Endothelial cell of umbilical vein (primary cell): ENCODE measurements at regions not wholly inside any gene's neighbourhood (a gene's known extent, or its start where the extent isn't known, plus 50 kb on each side); places are given as distances from the start of the nearest gene placed in this dataset.

Experiments
- BruUV-seq: library from RNA; stranded (reverse); fragments of 400-500 nt; replicated peaks from 2 replicates; lab custom pipeline; 2021; lab: Mats Ljungman, UMichigan
- CTCF ChIA-PET: fragments of 300-600, 350-600 bp; sonication (Branson Sonifier 250); formaldehyde crosslinking; loops from one replicate; lab custom pipeline; 2021; ENCODE audit warnings: antibody characterized with exemption, inconsistent platforms; lab: Charles Lee
- POLR2A ChIA-PET: fragments of 300-600, 350-600 bp; sonication (Branson Sonifier 250); formaldehyde crosslinking; loops from one replicate; lab custom pipeline; 2021; ENCODE audit warnings: antibody characterized with exemption, inconsistent platforms; lab: Charles Lee
- DNase-seq: peaks from one replicate; pipeline ENCODE4 v3.0.0-alpha.2; 2011; ENCODE audit warnings: low read depth, low spot score
- FAIRE-seq: peaks from 2 replicates; lab custom pipeline; 2011; peaks lifted over from hg19 to GRCh38; lab: Jason Lieb, UNC
- H2AFZ ChIP-seq: 2 replicates; pipeline ENCODE4 v1.6.0; 2012; ENCODE audit warnings: low read depth, low read length, control low read depth, inconsistent platforms
- H3K27ac ChIP-seq: 2 replicates; pipeline ENCODE4 v1.5.1; 2011; ENCODE audit warnings: low read depth, mild to moderate bottlenecking, control low read depth, low read length, moderate library complexity; ENCODE audit not compliant: insufficient read depth
- H3K27me3 ChIP-seq, 2 experiments: 2 replicates each; pipeline versions ENCODE4 v1.6.0 to v1.6.1; 2011; ENCODE audit warnings: low read length in 2 of 2, mixed read lengths in 1 of 2; ENCODE audit not compliant: control insufficient read depth in 2 of 2, insufficient read depth in 2 of 2
- H3K36me3 ChIP-seq, 2 experiments: 2 replicates in 1 of 2; 3 replicates in 1 of 2; pipeline ENCODE4 v1.5.1; 2011; ENCODE audit warnings: low read length in 2 of 2, mild to moderate bottlenecking in 1 of 2, moderate library complexity in 1 of 2; ENCODE audit not compliant: control insufficient read depth in 2 of 2, insufficient read depth in 2 of 2; ENCODE audit errors: extremely low read depth in 1 of 2
- H3K4me1 ChIP-seq: 3 replicates; pipeline ENCODE4 v1.5.1; 2011; ENCODE audit warnings: mild to moderate bottlenecking, low read length; ENCODE audit not compliant: control insufficient read depth, insufficient read depth; ENCODE audit errors: extremely low read depth
- H3K4me2 ChIP-seq: 2 replicates; pipeline ENCODE4 v1.6.1; 2011; ENCODE audit warnings: low read length, control low read depth, mixed read lengths; ENCODE audit not compliant: insufficient read depth
- H3K4me3 ChIP-seq, 3 experiments: fragments of 200-600 bp in 1 of 3; sonication (generic), shearing (Covaris generic) in 1 of 3; replicated peaks in 1 of 3; 2 replicates each; pipeline ENCODE4 v1.5.1; 2011 to 2016; ENCODE audit warnings: control low read depth in 3 of 3, low read length in 3 of 3, mild to moderate bottlenecking in 2 of 3, inconsistent platforms in 1 of 3, low read depth in 1 of 3, moderate library complexity in 1 of 3; ENCODE audit not compliant: insufficient read depth in 1 of 3
- H3K79me2 ChIP-seq: 2 replicates; pipeline ENCODE4 v1.6.0; 2012; ENCODE audit warnings: low read length, inconsistent platforms; ENCODE audit not compliant: control insufficient read depth, insufficient read depth
- H3K9ac ChIP-seq: replicated peaks from 2 replicates; pipeline ENCODE3; 2011; ENCODE audit warnings: low read length, control low read depth; ENCODE audit not compliant: insufficient read depth; ENCODE audit errors: extremely low read depth
- H3K9me1 ChIP-seq: replicated peaks from 3 replicates; pipeline ENCODE4 v1.6.0; 2011; ENCODE audit warnings: mild to moderate bottlenecking, low read length; ENCODE audit not compliant: control insufficient read depth, insufficient read depth; ENCODE audit errors: extremely low read depth
- H3K9me3 ChIP-seq: replicated peaks from 2 replicates; pipeline ENCODE4 v1.5.1; 2012; ENCODE audit warnings: low read length, inconsistent platforms; ENCODE audit not compliant: control insufficient read depth, insufficient read depth
- H4K20me1 ChIP-seq: replicated peaks from 2 replicates; pipeline ENCODE3; 2011; ENCODE audit warnings: mild to moderate bottlenecking, low read length; ENCODE audit not compliant: control insufficient read depth, insufficient read depth; ENCODE audit errors: extremely low read depth
- FOS ChIP-seq: IDR thresholded peaks from 2 replicates; pipeline ENCODE4 v1.6.1; 2011; ENCODE audit warnings: mild to moderate bottlenecking, low read length, moderate library complexity, borderline replicate concordance; ENCODE audit not compliant: insufficient read depth
- GATA2 ChIP-seq: IDR thresholded peaks from 2 replicates; pipeline ENCODE4 v1.7.0; 2011; ENCODE audit warnings: low read depth, mild to moderate bottlenecking, moderate library complexity, mixed read lengths, low read length; ENCODE audit not compliant: insufficient read length, insufficient read depth
- MAX ChIP-seq: IDR thresholded peaks from 2 replicates; pipeline ENCODE4 v1.6.1; 2011; ENCODE audit not compliant: insufficient read depth, insufficient read length
- MYC ChIP-seq: IDR thresholded peaks from one replicate; pipeline ENCODE4 v1.6.1; 2011; ENCODE audit warnings: mild to moderate bottlenecking, low read depth, low read length
- POLR2A ChIP-seq: IDR thresholded peaks from 2 replicates; pipeline ENCODE4 v1.6.1; 2012; ENCODE audit warnings: low read depth, mild to moderate bottlenecking, control low read depth, low read length
- dilution Hi-C: fragments of 300-500 bp; cut with MboI; formaldehyde crosslinking; loops from one replicate; pipeline ENCODE4 v1.15.0; 2019; ENCODE audit warnings: low sequenced_read_pairs; ENCODE audit not compliant: extremely low pct_ligation_motif_present
- intact Hi-C: fragments of 100-400 bp; cut with micrococcal nuclease; formaldehyde crosslinking; loops from one replicate; pipeline ENCODE4 v1.10.0; 2022

- no peaks in the 10 kb centered on the region for H3K36me3 ChIP-seq
- no peak overlapping the region for H2AFZ ChIP-seq
- H3K9me3 ChIP-seq = no peaks in the 10 kb centered on the region
- DNase-seq (peak; percentile 21), FAIRE-seq (no peak)
- no peak overlapping the region for H3K9ac ChIP-seq
- TF ChIP-seq GATA2 (peak; percentile 32), POLR2A (no peak), MYC (no peak)
- H3K27ac ChIP-seq = no peak overlapping the region
- ChIA-PET POLR2A (no interaction called here), CTCF (no interaction called here)
- H3K79me2 ChIP-seq = no peaks in the 10 kb centered on the region
- H3K4me3 ChIP-seq = no peak overlapping the region
- dilution Hi-C loops = no loop called here
- no peaks in the 10 kb centered on the region for H3K9me1 ChIP-seq
- peaks cover 9% of the 10 kb centered on the region for H3K4me1 ChIP-seq
- no peak overlapping the region for H3K4me2 ChIP-seq
- no TSS peak for BruUV-seq
- H4K20me1 ChIP-seq = no peaks in the 10 kb centered on the region
- intact Hi-C loops = loop anchor here (1.0 to 5.0 kb wide), 3 partner anchors 216 to 648 kb away; no protein-coding TSS in a partner anchor
- peaks cover 7 to 8% of the 10 kb centered on the region in 2 experiments for H3K27me3 ChIP-seq
Observed at GRCh38 chr3:59210260-59210659, 160.4 kb upstream of the CFAP20DC start.

GRCh38 chr3:59192473-59192872 is 142.6 kb upstream of the CFAP20DC start:
- H3K4me1 ChIP-seq = no peaks in the 10 kb centered on the region
- DNase-seq (no peak), FAIRE-seq (no peak)
- no TSS peak for BruUV-seq
- intact Hi-C loops = no loop called here
- no peaks in the 10 kb centered on the region for H4K20me1 ChIP-seq
- H3K9me3 ChIP-seq = no peaks in the 10 kb centered on the region
- no peaks in the 10 kb centered on the region for H3K27me3 ChIP-seq
- dilution Hi-C loops = no loop called here
- TF ChIP-seq MAX (no peak), FOS (no peak), MYC (no peak)
- H3K79me2 ChIP-seq = no peaks in the 10 kb centered on the region
- no peak overlapping the region for H3K9ac ChIP-seq
- H2AFZ ChIP-seq = no peak overlapping the region
- H3K27ac ChIP-seq = no peak overlapping the region
- H3K9me1 ChIP-seq = no peaks in the 10 kb centered on the region
- POLR2A ChIA-PET = no interaction called here
- no peak overlapping the region for H3K4me3 ChIP-seq
- no peaks in the 10 kb centered on the region for H3K36me3 ChIP-seq
- CTCF ChIA-PET = interaction anchor here (1.0 kb wide), 1 partner anchor 10 kb away, joined by 4 read pairs; no protein-coding TSS in a partner anchor
- no peak overlapping the region for H3K4me2 ChIP-seq
